Neural progenitor cell (in vitro differentiated cells): ENCODE measurements at regions not wholly inside any gene's neighbourhood (a gene's known extent, or its start where the extent isn't known, plus 50 kb on each side); places are given as distances from the start of the nearest gene placed in this dataset.

Experiments used
- DNase-seq: peaks from one replicate; pipeline ENCODE4 v3.0.0-alpha.2; 2016; ENCODE audit warnings: low spot score
- H2AFZ ChIP-seq: fragments of 200-600 bp; sonication (generic); replicated peaks from 2 replicates; pipeline ENCODE4 v1.6.1; 2016; ENCODE audit warnings: antibody characterized with exemption
- H3F3A ChIP-seq: fragments of 200-600 bp; sonication (generic); 2 replicates; pipeline ENCODE4 v1.6.1; 2016; ENCODE audit warnings: antibody characterized with exemption, low read depth
- H3K27ac ChIP-seq: fragments of 200-600 bp; sonication (generic); 2 replicates; pipeline ENCODE4 v1.5.1; 2016; ENCODE audit warnings: mild to moderate bottlenecking
- H3K27me3 ChIP-seq: fragments of 200-600 bp; sonication (generic); 2 replicates; pipeline ENCODE4 v1.6.1; 2016; ENCODE audit warnings: mild to moderate bottlenecking, moderate library complexity
- H3K36me3 ChIP-seq: fragments of 200-600 bp; sonication (generic); 2 replicates; pipeline ENCODE4 v1.5.1; 2016
- H3K4me1 ChIP-seq: fragments of 200-600 bp; sonication (generic); 2 replicates; pipeline ENCODE4 v1.6.1; 2016; ENCODE audit warnings: mixed run types
- H3K4me2 ChIP-seq: fragments of 200-600 bp; sonication (generic); 2 replicates; pipeline ENCODE4 v1.6.1; 2016
- H3K4me3 ChIP-seq: fragments of 200-600 bp; sonication (generic); 2 replicates; pipeline ENCODE4 v1.5.1; 2016
- H3K79me2 ChIP-seq: fragments of 200-600 bp; sonication (generic); 2 replicates; pipeline ENCODE4 v1.6.1; 2016; ENCODE audit warnings: low read depth
- H3K9ac ChIP-seq: fragments of 200-600 bp; sonication (generic); 2 replicates; pipeline ENCODE4 v1.6.1; 2016
- H3K9me3 ChIP-seq: fragments of 200-600 bp; sonication (generic); 2 replicates; pipeline ENCODE4 v1.5.1; 2016; ENCODE audit warnings: low read depth
- H4K20me1 ChIP-seq: fragments of 200-600 bp; sonication (generic); 2 replicates; pipeline ENCODE4 v1.6.1; 2016; ENCODE audit warnings: low read depth
- H3K27ac Mint-ChIP-seq: 3 replicates; pipeline ENCODE4 v1.8.0; 2021; ENCODE audit warnings: mixed read lengths
- H3K27me3 Mint-ChIP-seq: 2 replicates; pipeline ENCODE4 v1.8.0; 2022; ENCODE audit warnings: low read depth, mild to moderate bottlenecking, inconsistent platforms, moderate library complexity, mixed read lengths; ENCODE audit not compliant: insufficient read depth
- H3K36me3 Mint-ChIP-seq: 3 replicates; pipeline ENCODE4 v1.8.0; 2021; ENCODE audit warnings: mixed read lengths
- H3K4me1 Mint-ChIP-seq: 3 replicates; pipeline ENCODE4 v1.8.0; 2021; ENCODE audit warnings: mixed read lengths
- H3K4me3 Mint-ChIP-seq: 3 replicates; pipeline ENCODE4 v1.8.0; 2021; ENCODE audit warnings: mild to moderate bottlenecking, moderate library complexity, mixed read lengths
- H3K9me3 Mint-ChIP-seq: 3 replicates; pipeline ENCODE4 v1.8.0; 2020; ENCODE audit warnings: mixed read lengths
- CTCF ChIP-seq: fragments of 200-600 bp; sonication (generic); IDR thresholded peaks from 2 replicates; pipeline ENCODE4 v1.5.1; 2017; ENCODE audit warnings: antibody characterized with exemption, mild to moderate bottlenecking
- EZH2 ChIP-seq: fragments of 200-600 bp; sonication (generic); IDR thresholded peaks from 2 replicates; pipeline ENCODE4 v1.6.1; 2017; ENCODE audit warnings: antibody characterized with exemption, mild to moderate bottlenecking, moderate library complexity
- EZH2phosphoT487 ChIP-seq: fragments of 200-600 bp; sonication (generic); IDR thresholded peaks from 2 replicates; pipeline ENCODE4 v1.6.1; 2017; ENCODE audit warnings: antibody characterized with exemption

GRCh38 chr1:188363943-188364342 is 1535.2 kb downstream of the PLA2G4A start:
- DNase-seq, result no peak
- no peaks in the 10 kb centered on the region for H3K36me3 ChIP-seq
- TF ChIP-seq EZH2phosphoT487 (no peak), EZH2 (no peak), CTCF (no peak)
- no peaks in the 10 kb centered on the region for H3K4me1 ChIP-seq
- no peak overlapping the region for H3K4me3 ChIP-seq
- H3F3A ChIP-seq, result no peaks in the 10 kb centered on the region
- H4K20me1 ChIP-seq, result no peaks in the 10 kb centered on the region
- H3K9ac ChIP-seq, result no peak overlapping the region
- H3K27ac ChIP-seq, result no peak overlapping the region
- Mint-ChIP-seq H3K4me1 (no peaks in the 10 kb centered on the region), H3K27me3 (no peaks in the 10 kb centered on the region), H3K4me3 (no peak overlapping the region), H3K36me3 (no peaks in the 10 kb centered on the region), H3K27ac (no peak overlapping the region), H3K9me3 (peaks cover 3% of the 10 kb centered on the region)
- no peaks in the 10 kb centered on the region for H3K27me3 ChIP-seq
- H2AFZ ChIP-seq, result peak overlapping the region; percentile 4
- H3K4me2 ChIP-seq, result no peak overlapping the region
- H3K79me2 ChIP-seq, result no peaks in the 10 kb centered on the region
- no peaks in the 10 kb centered on the region for H3K9me3 ChIP-seq

DNA sequence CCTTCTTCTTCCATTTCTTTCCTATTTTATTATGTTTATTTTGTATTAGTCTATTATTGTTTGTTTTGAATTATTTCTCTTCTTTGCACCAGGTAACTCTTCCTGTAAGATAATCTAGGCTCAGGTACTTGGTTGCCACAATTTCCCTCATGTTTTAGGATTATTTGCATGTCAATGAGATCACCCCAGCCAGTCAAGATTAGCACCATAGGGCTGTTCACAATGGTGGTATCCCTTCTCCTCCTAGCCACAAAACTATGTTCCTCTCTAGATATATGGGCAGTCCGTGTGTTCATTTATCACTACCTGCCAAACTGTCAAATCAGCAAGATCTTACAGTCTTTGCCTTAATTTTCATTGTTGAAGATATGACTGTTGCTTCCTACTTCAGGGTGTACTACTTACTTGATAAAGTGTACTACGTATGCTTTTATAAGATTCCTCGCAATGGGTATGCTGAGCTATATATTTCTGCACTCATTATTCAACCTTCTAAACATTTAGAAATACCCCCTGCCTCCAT is 1536.2 kb downstream of the PLA2G4A start:
- no peak overlapping the region for H3K4me2 ChIP-seq
- H3K36me3 ChIP-seq, result no peaks in the 10 kb centered on the region
- no peaks in the 10 kb centered on the region for H3F3A ChIP-seq
- H3K27me3 ChIP-seq, result no peaks in the 10 kb centered on the region
- no peak overlapping the region for H3K4me3 ChIP-seq
- H3K27ac ChIP-seq, result no peak overlapping the region
- Mint-ChIP-seq H3K9me3 (no peaks in the 10 kb centered on the region), H3K4me3 (no peak overlapping the region), H3K4me1 (no peaks in the 10 kb centered on the region), H3K27me3 (no peaks in the 10 kb centered on the region), H3K36me3 (no peaks in the 10 kb centered on the region), H3K27ac (no peak overlapping the region)
- TF ChIP-seq EZH2phosphoT487, result no peak
- no peak for TF ChIP-seq EZH2
- TF ChIP-seq CTCF, result no peak
- no peaks in the 10 kb centered on the region for H4K20me1 ChIP-seq
- H3K9me3 ChIP-seq, result no peaks in the 10 kb centered on the region
- no peaks in the 10 kb centered on the region for H3K79me2 ChIP-seq
- H2AFZ ChIP-seq, result no peak overlapping the region
- H3K9ac ChIP-seq, result no peak overlapping the region
- no peak for DNase-seq
- H3K4me1 ChIP-seq, result no peaks in the 10 kb centered on the region

- TF ChIP-seq EZH2 (no peak), CTCF (peak; percentile 17), EZH2phosphoT487 (no peak)
- Histone ChIP-seq H3K36me3 (no peaks in the 10 kb centered on the region), H3F3A (no peaks in the 10 kb centered on the region), H3K27ac (no peak overlapping the region), H3K27me3 (no peaks in the 10 kb centered on the region), H3K9me3 (no peaks in the 10 kb centered on the region), H2AFZ (no peak overlapping the region), H3K4me3 (no peak overlapping the region), H3K4me1 (no peaks in the 10 kb centered on the region), H3K4me2 (no peak overlapping the region), H3K9ac (no peak overlapping the region), H3K79me2 (no peaks in the 10 kb centered on the region), H4K20me1 (no peaks in the 10 kb centered on the region)
- no peak for DNase-seq
- Mint-ChIP-seq H3K4me1 (no peaks in the 10 kb centered on the region), H3K36me3 (no peaks in the 10 kb centered on the region), H3K27ac (no peak overlapping the region), H3K4me3 (no peak overlapping the region), H3K9me3 (no peaks in the 10 kb centered on the region), H3K27me3 (no peaks in the 10 kb centered on the region)
Measured at GRCh38 chr1:188365874-188366273, 1537.1 kb downstream of the PLA2G4A start.
